ENCODE measurements at regions not wholly inside any gene's neighbourhood (a gene's known extent, or its start where the extent isn't known, plus 50 kb on each side); places are given as distances from the start of the nearest gene placed in this dataset.

GRCh38 chr3:175983379-175983778 is 1124.2 kb downstream of the NAALADL2 start:
- Mint-ChIP-seq H3K4me3 (no peak overlapping the region), H3K9me3 (peaks cover 2 to 24% (median 7%) of the 10 kb centered on the region in 11 donors), H3K27me3 (no peaks in the 10 kb centered on the region), H3K4me1 (no peaks in the 10 kb centered on the region), H3K27ac (no peak overlapping the region), H3K36me3 (no peaks in the 10 kb centered on the region)
- intact Hi-C loops (cut with micrococcal nuclease) = no loop called here
- ATAC-seq = no peak
- ChIA-PET POLR2A (no interaction called here), CTCF (no interaction called here)
- H3K36me3 ChIP-seq (ENCODE audit: control insufficient read depth in 2 of 3, insufficient read depth in 3 of 3, low read length in 3 of 3) = no peaks in the 10 kb centered on the region
- H3K4me1 ChIP-seq (ENCODE audit: control insufficient read depth in 2 of 2, insufficient read depth in 2 of 2, low read length in 2 of 2) = no peaks in the 10 kb centered on the region
- no peak for DNase-seq
- no peak overlapping the region for H3K4me3 ChIP-seq (ENCODE audit: low read length)
- no peaks in the 10 kb centered on the region for H3K27me3 ChIP-seq (ENCODE audit: control insufficient read depth in 2 of 2, insufficient read depth in 2 of 2, low read length in 2 of 2)
- no peak overlapping the region for H3K27ac ChIP-seq (ENCODE audit: low read depth, low read length)
- no peaks in the 10 kb centered on the region for H3K9me3 ChIP-seq (ENCODE audit: control insufficient read depth in 2 of 3, low read length in 3 of 3)

- H3K27me3 Mint-ChIP-seq = no peaks in the 10 kb centered on the region
- H3K9me3 Mint-ChIP-seq = peaks cover 0 to 12% (median 6%) of the 10 kb centered on the region in 11 donors
- no peak overlapping the region for H3K4me3 ChIP-seq (ENCODE audit: low read length)
- ATAC-seq = no peak
- no peaks in the 10 kb centered on the region for H3K27me3 ChIP-seq (ENCODE audit: control insufficient read depth in 2 of 2, insufficient read depth in 2 of 2, low read length in 2 of 2)
- intact Hi-C loops (cut with micrococcal nuclease) = no loop called here
- H3K9me3 ChIP-seq (ENCODE audit: control insufficient read depth in 2 of 3, low read length in 3 of 3) = no peaks in the 10 kb centered on the region
- H3K27ac Mint-ChIP-seq = no peak overlapping the region
- ChIA-PET POLR2A (no interaction called here), CTCF (no interaction called here)
- no peak overlapping the region for H3K27ac ChIP-seq (ENCODE audit: low read depth, low read length)
- H3K4me1 ChIP-seq (ENCODE audit: control insufficient read depth in 2 of 2, insufficient read depth in 2 of 2, low read length in 2 of 2) = no peaks in the 10 kb centered on the region
- H3K36me3 Mint-ChIP-seq = peaks cover 0 to 1% (median 0%) of the 10 kb centered on the region in 5 donors
- no peaks in the 10 kb centered on the region for H3K4me1 Mint-ChIP-seq
- DNase-seq = no peak
- no peaks in the 10 kb centered on the region for H3K36me3 ChIP-seq (ENCODE audit: control insufficient read depth in 2 of 3, insufficient read depth in 3 of 3, low read length in 3 of 3)
- no peak overlapping the region for H3K4me3 Mint-ChIP-seq
Observed at GRCh38 chr3:175980486-175981090, 1121.5 kb downstream of the NAALADL2 start.

GRCh38 chr3:175977968-175978752 is 1119.0 kb downstream of the NAALADL2 start:
- Mint-ChIP-seq H3K27ac (no peak overlapping the region), H3K36me3 (peaks cover 0 to 1% (median 0%) of the 10 kb centered on the region in 5 donors), H3K9me3 (peaks cover 0 to 10% (median 6%) of the 10 kb centered on the region in 11 donors), H3K4me3 (no peak overlapping the region), H3K27me3 (no peaks in the 10 kb centered on the region), H3K4me1 (no peaks in the 10 kb centered on the region)
- DNase-seq (no peak), ATAC-seq (peak; percentile 18)
- intact Hi-C loops (cut with micrococcal nuclease) = no loop called here
- H3K27me3 ChIP-seq (ENCODE audit: control insufficient read depth in 2 of 2, insufficient read depth in 2 of 2, low read length in 2 of 2) = no peaks in the 10 kb centered on the region
- POLR2A ChIA-PET = no interaction called here
- CTCF ChIA-PET = no interaction called here
- H3K4me3 ChIP-seq (ENCODE audit: low read length) = no peak overlapping the region
- H3K9me3 ChIP-seq (ENCODE audit: control insufficient read depth in 2 of 3, low read length in 3 of 3) = no peaks in the 10 kb centered on the region
- H3K27ac ChIP-seq (ENCODE audit: low read depth, low read length) = no peak overlapping the region
- no peaks in the 10 kb centered on the region for H3K36me3 ChIP-seq (ENCODE audit: control insufficient read depth in 2 of 3, insufficient read depth in 3 of 3, low read length in 3 of 3)
- no peaks in the 10 kb centered on the region for H3K4me1 ChIP-seq (ENCODE audit: control insufficient read depth in 2 of 2, insufficient read depth in 2 of 2, low read length in 2 of 2)

- intact Hi-C loops (cut with micrococcal nuclease) = no loop called here
- Histone ChIP-seq H3K27me3 (ENCODE audit: control insufficient read depth in 2 of 2, insufficient read depth in 2 of 2, low read length in 2 of 2) (no peaks in the 10 kb centered on the region), H3K27ac (ENCODE audit: low read depth, low read length) (no peak overlapping the region), H3K9me3 (ENCODE audit: control insufficient read depth in 2 of 3, low read length in 3 of 3) (no peaks in the 10 kb centered on the region), H3K36me3 (ENCODE audit: control insufficient read depth in 2 of 3, insufficient read depth in 3 of 3, low read length in 3 of 3) (no peaks in the 10 kb centered on the region), H3K4me1 (ENCODE audit: control insufficient read depth in 2 of 2, insufficient read depth in 2 of 2, low read length in 2 of 2) (no peaks in the 10 kb centered on the region), H3K4me3 (ENCODE audit: low read length) (no peak overlapping the region)
- H3K4me1 Mint-ChIP-seq = no peaks in the 10 kb centered on the region
- DNase-seq (no peak), ATAC-seq (no peak)
- peaks cover 3 to 38% (median 20%) of the 10 kb centered on the region in 11 donors for H3K9me3 Mint-ChIP-seq
- H3K4me3 Mint-ChIP-seq = no peak overlapping the region
- CTCF ChIA-PET = interaction anchor here (1.3 kb wide), 1 partner anchor 31 kb away, joined by 3 read pairs; no protein-coding TSS in a partner anchor
- H3K36me3 Mint-ChIP-seq = no peaks in the 10 kb centered on the region
- no peak overlapping the region for H3K27ac Mint-ChIP-seq
- POLR2A ChIA-PET = no interaction called here
- H3K27me3 Mint-ChIP-seq = no peaks in the 10 kb centered on the region
Observed at GRCh38 chr3:175969456-175969855, 1110.3 kb downstream of the NAALADL2 start.

- no peaks in the 10 kb centered on the region for H3K36me3 Mint-ChIP-seq
- DNase-seq (no peak), ATAC-seq (no peak)
- POLR2A ChIA-PET = no interaction called here
- Histone ChIP-seq H3K4me1 (ENCODE audit: control insufficient read depth in 2 of 2, insufficient read depth in 2 of 2, low read length in 2 of 2) (no peaks in the 10 kb centered on the region), H3K9me3 (ENCODE audit: control insufficient read depth in 2 of 3, low read length in 3 of 3) (no peaks in the 10 kb centered on the region), H3K36me3 (ENCODE audit: control insufficient read depth in 2 of 3, insufficient read depth in 3 of 3, low read length in 3 of 3) (no peaks in the 10 kb centered on the region), H3K4me3 (ENCODE audit: low read length) (no peak overlapping the region), H3K27me3 (ENCODE audit: control insufficient read depth in 2 of 2, insufficient read depth in 2 of 2, low read length in 2 of 2) (no peaks in the 10 kb centered on the region), H3K27ac (ENCODE audit: low read depth, low read length) (no peak overlapping the region)
- peaks cover 4 to 39% (median 14%) of the 10 kb centered on the region in 11 donors for H3K9me3 Mint-ChIP-seq
- H3K4me1 Mint-ChIP-seq = no peaks in the 10 kb centered on the region
- no peak overlapping the region for H3K27ac Mint-ChIP-seq
- no peak overlapping the region for H3K4me3 Mint-ChIP-seq
- H3K27me3 Mint-ChIP-seq = no peaks in the 10 kb centered on the region
- intact Hi-C loops (cut with micrococcal nuclease) = no loop called here
- CTCF ChIA-PET = no interaction called here
Observed at GRCh38 chr3:175965036-175965435, 1105.9 kb downstream of the NAALADL2 start.

GRCh38 chr3:175957427-175957826 is 1098.3 kb downstream of the NAALADL2 start:
- POLR2A ChIA-PET = no interaction called here
- CTCF ChIA-PET = no interaction called here
- H3K27me3 ChIP-seq (ENCODE audit: control insufficient read depth in 2 of 2, insufficient read depth in 2 of 2, low read length in 2 of 2) = no peaks in the 10 kb centered on the region
- Mint-ChIP-seq H3K36me3 (no peaks in the 10 kb centered on the region), H3K4me3 (no peak overlapping the region), H3K4me1 (no peaks in the 10 kb centered on the region), H3K9me3 (peaks cover 0 to 31% (median 8%) of the 10 kb centered on the region in 11 donors), H3K27me3 (no peaks in the 10 kb centered on the region), H3K27ac (no peak overlapping the region)
- no peak overlapping the region for H3K4me3 ChIP-seq (ENCODE audit: low read length)
- H3K27ac ChIP-seq (ENCODE audit: low read depth, low read length) = no peak overlapping the region
- no peaks in the 10 kb centered on the region for H3K36me3 ChIP-seq (ENCODE audit: control insufficient read depth in 2 of 3, insufficient read depth in 3 of 3, low read length in 3 of 3)
- no peaks in the 10 kb centered on the region for H3K9me3 ChIP-seq (ENCODE audit: control insufficient read depth in 2 of 3, low read length in 3 of 3)
- H3K4me1 ChIP-seq (ENCODE audit: control insufficient read depth in 2 of 2, insufficient read depth in 2 of 2, low read length in 2 of 2) = no peaks in the 10 kb centered on the region
- no peak for ATAC-seq
- intact Hi-C loops (cut with micrococcal nuclease) = no loop called here
- no peak for DNase-seq

- Mint-ChIP-seq H3K4me3 (no peak overlapping the region), H3K27ac (no peak overlapping the region), H3K4me1 (no peaks in the 10 kb centered on the region), H3K27me3 (no peaks in the 10 kb centered on the region), H3K36me3 (no peaks in the 10 kb centered on the region), H3K9me3 (peaks cover 0 to 35% (median 8%) of the 10 kb centered on the region in 11 donors)
- Histone ChIP-seq H3K9me3 (ENCODE audit: control insufficient read depth in 2 of 3, low read length in 3 of 3) (no peaks in the 10 kb centered on the region), H3K36me3 (ENCODE audit: control insufficient read depth in 2 of 3, insufficient read depth in 3 of 3, low read length in 3 of 3) (no peaks in the 10 kb centered on the region), H3K4me3 (ENCODE audit: low read length) (no peak overlapping the region), H3K27me3 (ENCODE audit: control insufficient read depth in 2 of 2, insufficient read depth in 2 of 2, low read length in 2 of 2) (no peaks in the 10 kb centered on the region), H3K27ac (ENCODE audit: low read depth, low read length) (no peak overlapping the region), H3K4me1 (ENCODE audit: control insufficient read depth in 2 of 2, insufficient read depth in 2 of 2, low read length in 2 of 2) (no peaks in the 10 kb centered on the region)
- ChIA-PET POLR2A (no interaction called here), CTCF (no interaction called here)
- ATAC-seq (no peak), DNase-seq (no peak)
- intact Hi-C loops (cut with micrococcal nuclease) = no loop called here
Observed at GRCh38 chr3:175956964-175957363, 1097.8 kb downstream of the NAALADL2 start.
